ENCODE measurements at regions not wholly inside any gene's neighbourhood (a gene's known extent, or its start where the extent isn't known, plus 50 kb on each side); places are given as distances from the start of the nearest gene placed in this dataset.
"Not testable (repeated sequence)": the region's sequence is repeated elsewhere in the genome, so short reads cannot be mapped to it uniquely, and the experiment has no call there.

DNA sequence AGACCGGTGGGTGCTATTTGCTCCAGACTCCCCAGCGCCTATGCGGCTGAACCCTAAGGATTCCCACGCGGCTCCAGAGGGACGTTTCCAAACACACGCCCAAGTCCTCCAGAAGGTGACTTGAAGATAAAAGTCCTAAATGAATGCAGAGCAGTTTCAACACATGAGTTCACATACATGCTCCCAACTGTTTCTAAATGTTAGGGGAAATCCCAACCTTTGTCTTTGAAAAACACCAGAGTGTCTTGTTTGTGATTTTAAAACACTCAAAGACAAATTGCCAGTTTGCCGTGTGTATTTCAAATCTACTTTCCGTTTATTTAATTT, 252.9 kb upstream of the SFSWAP start:
- Histone ChIP-seq H3K27me3 (ENCODE audit: control insufficient read depth, insufficient read depth, low read length) (no peaks in the 10 kb centered on the region), H3K4me3 (ENCODE audit: low read length) (no peak overlapping the region), H3K9ac (ENCODE audit: low read length) (no peak overlapping the region), H3K9me3 (ENCODE audit: control insufficient read depth, low read depth, low read length) (no peaks in the 10 kb centered on the region), H3K27ac (ENCODE audit: low read length) (no peak overlapping the region), H3K36me3 (ENCODE audit: control insufficient read depth, low read depth, low read length) (no peaks in the 10 kb centered on the region), H3K4me1 (ENCODE audit: control insufficient read depth, low read depth, low read length) (no peaks in the 10 kb centered on the region)

DNA sequence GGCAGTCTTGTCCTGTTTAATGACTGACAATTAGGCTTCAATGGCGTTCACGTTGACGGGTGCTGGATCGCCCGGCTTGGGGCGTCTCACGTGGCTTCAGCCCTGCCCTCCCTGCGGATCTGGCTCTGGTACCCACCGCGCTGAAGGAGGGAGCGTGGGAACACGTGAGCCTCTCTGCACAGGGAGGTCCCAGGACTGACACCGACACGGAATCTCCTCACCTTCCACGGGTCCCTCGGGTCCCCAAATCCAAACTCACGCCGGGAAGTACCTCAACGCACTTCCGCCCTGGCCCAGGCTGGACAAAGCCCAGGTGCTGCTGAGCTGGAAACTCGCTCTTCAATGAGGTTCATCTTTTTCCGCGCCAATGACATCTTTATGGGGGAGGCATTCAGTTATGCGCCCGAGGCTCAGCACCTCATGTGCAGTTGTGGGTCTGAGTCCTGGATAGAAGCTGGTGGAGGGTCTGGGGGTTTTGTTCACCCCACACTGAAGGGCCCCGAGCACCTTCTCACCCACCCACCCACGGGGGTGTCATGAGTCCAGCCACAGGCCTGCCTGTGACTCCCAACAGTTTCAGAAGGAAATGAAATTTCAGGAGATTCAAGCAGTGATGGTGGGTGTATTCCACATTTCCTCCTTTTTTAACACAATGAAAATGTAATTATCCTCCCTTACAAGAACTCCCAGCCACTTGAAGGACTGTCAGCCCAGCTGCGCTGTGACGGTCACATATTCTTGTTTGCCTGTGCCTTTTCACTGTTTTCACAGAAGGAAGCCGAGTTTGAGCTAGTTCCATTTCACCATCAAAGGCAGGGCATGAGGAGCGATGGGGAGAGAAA, 251.7 kb upstream of the SFSWAP start:
- Histone ChIP-seq H3K27ac (ENCODE audit: low read length) (no peak overlapping the region), H3K9me3 (ENCODE audit: control insufficient read depth, low read depth, low read length) (no peaks in the 10 kb centered on the region), H3K4me1 (ENCODE audit: control insufficient read depth, low read depth, low read length) (no peaks in the 10 kb centered on the region), H3K36me3 (ENCODE audit: control insufficient read depth, low read depth, low read length) (no peaks in the 10 kb centered on the region), H3K4me3 (ENCODE audit: low read length) (no peak overlapping the region), H3K9ac (ENCODE audit: low read length) (no peak overlapping the region), H3K27me3 (ENCODE audit: control insufficient read depth, insufficient read depth, low read length) (no peaks in the 10 kb centered on the region)

DNA sequence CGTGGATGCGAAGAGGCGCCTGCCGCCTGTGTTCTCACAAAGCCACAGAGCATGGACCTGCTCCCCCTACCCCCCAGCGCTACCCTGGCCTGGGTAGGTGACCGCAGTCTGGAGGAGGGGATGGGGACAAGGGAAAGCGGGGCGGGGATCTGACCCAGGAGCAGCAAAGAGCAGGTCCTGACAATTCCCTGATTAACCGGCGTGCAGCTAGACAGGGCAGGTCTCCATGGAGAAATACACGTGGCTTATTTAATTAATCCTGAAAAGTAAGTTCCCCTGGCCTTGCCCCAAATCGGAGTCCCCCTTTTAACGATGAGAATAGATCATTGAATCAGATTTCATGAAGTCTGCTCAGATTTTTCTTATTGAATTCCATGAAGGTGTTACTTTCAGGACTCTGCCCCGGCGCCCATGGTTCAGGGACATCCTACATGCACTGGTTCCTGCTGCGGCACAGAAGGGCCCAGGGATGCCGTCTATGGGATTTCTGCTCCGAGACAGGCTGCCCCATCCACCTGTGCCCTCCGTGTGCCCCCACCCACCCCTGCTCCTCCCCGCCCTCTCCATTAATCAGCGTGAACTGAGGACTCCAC, 251.0 kb upstream of the SFSWAP start:
- Histone ChIP-seq H3K4me3 (ENCODE audit: low read length) (no peak overlapping the region), H3K9me3 (ENCODE audit: control insufficient read depth, low read depth, low read length) (no peaks in the 10 kb centered on the region), H3K9ac (ENCODE audit: low read length) (no peak overlapping the region), H3K4me1 (ENCODE audit: control insufficient read depth, low read depth, low read length) (no peaks in the 10 kb centered on the region), H3K27ac (ENCODE audit: low read length) (no peak overlapping the region), H3K27me3 (ENCODE audit: control insufficient read depth, insufficient read depth, low read length) (no peaks in the 10 kb centered on the region), H3K36me3 (ENCODE audit: control insufficient read depth, low read depth, low read length) (no peaks in the 10 kb centered on the region)

DNA sequence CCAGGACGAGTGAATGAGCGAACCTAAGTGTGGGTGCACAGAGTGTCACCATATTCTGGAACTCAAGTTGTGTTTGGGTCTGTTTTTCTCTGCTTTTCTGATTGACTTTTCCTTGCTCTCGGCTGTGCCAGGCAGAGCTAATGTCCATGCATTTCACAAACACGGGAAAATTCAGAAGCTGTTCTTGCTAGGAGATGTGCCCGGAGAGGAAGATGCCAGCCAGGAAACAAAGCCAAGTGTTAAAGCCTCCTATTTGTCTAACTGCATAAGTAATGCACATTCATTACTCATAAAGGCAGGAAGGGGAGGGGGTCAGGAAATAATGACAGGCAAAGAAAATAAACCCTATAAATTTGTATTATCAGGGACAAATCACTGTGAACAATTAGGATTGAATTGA, 250.4 kb upstream of the SFSWAP start:
- Histone ChIP-seq H3K9me3 (ENCODE audit: control insufficient read depth, low read depth, low read length) (no peaks in the 10 kb centered on the region), H3K4me3 (ENCODE audit: low read length) (no peak overlapping the region), H3K4me1 (ENCODE audit: control insufficient read depth, low read depth, low read length) (no peaks in the 10 kb centered on the region), H3K27ac (ENCODE audit: low read length) (no peak overlapping the region), H3K9ac (ENCODE audit: low read length) (no peak overlapping the region), H3K27me3 (ENCODE audit: control insufficient read depth, insufficient read depth, low read length) (no peaks in the 10 kb centered on the region), H3K36me3 (ENCODE audit: control insufficient read depth, low read depth, low read length) (no peaks in the 10 kb centered on the region)

DNA sequence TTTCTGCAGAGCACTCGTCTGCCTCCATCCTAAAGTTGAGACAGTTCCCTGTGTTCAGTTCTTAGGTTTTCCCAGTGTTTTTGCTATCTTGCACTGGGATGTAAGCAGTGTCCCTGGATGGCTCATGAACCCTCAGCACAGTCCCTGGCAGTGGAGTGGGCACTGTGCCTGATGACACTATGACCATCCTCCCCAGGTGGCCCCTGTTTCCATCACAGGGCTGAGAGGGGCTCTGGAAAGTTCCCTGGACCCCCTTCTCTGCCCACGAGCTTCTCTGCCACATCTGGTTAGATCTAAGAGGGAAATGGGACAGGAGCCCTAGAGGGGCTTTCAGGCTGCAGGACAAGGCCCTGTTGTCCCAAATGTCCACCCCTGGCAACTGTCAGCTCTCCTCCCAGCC, 249.8 kb upstream of the SFSWAP start:
- H3K27me3 ChIP-seq (ENCODE audit: control insufficient read depth, insufficient read depth, low read length), result no peaks in the 10 kb centered on the region
- no peak overlapping the region for H3K27ac ChIP-seq (ENCODE audit: low read length)
- no peak overlapping the region for H3K4me3 ChIP-seq (ENCODE audit: low read length)
- H3K9me3 ChIP-seq (ENCODE audit: control insufficient read depth, low read depth, low read length), result no peaks in the 10 kb centered on the region
- no peaks in the 10 kb centered on the region for H3K36me3 ChIP-seq (ENCODE audit: control insufficient read depth, low read depth, low read length)
- H3K4me1 ChIP-seq (ENCODE audit: control insufficient read depth, low read depth, low read length), result no peaks in the 10 kb centered on the region
- no peak overlapping the region for H3K9ac ChIP-seq (ENCODE audit: low read length)

DNA sequence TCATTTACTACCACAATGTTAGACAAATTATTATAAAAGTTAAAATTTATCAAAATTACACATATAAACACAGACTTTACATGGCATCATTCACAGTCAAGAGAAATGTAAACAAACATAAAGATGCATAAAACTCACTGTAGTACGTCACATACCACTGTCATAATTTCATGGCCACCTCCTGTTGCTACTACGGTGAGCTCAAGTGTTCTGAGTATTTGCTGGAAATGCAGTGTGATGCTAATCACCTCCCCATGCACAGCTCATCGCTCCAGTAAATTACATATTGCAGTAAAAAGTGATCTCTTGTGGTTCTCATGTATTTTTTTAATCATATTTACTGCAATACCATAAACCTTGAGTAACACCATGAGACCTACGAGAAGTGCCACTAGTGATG, 247.7 kb upstream of the SFSWAP start:
- Histone ChIP-seq H3K36me3 (ENCODE audit: control insufficient read depth, low read depth, low read length) (no peaks in the 10 kb centered on the region), H3K9me3 (ENCODE audit: control insufficient read depth, low read depth, low read length) (no peaks in the 10 kb centered on the region), H3K27me3 (ENCODE audit: control insufficient read depth, insufficient read depth, low read length) (no peaks in the 10 kb centered on the region), H3K9ac (ENCODE audit: low read length) (no peak overlapping the region), H3K4me1 (ENCODE audit: control insufficient read depth, low read depth, low read length) (no peaks in the 10 kb centered on the region), H3K27ac (ENCODE audit: low read length) (no peak overlapping the region), H3K4me3 (ENCODE audit: low read length) (no peak overlapping the region)

DNA sequence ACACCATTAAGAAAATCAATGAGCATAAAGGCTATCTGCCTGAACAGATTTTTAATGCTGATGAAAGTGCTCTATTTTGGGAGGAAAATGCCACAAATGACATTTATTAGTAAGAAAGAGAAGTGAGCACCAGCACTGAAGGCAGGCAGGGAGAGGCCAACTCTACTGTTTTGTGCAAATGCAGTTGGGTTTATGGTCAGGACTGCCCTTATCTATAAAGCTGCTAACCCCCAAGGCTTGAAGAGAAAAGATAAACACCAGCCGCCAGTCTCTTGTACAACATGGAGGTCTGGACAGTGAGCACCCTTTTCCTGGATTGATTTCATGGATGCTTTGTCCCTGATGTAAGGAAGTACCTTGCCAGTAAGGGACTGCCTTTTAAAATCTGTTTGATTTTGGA, 246.8 kb upstream of the SFSWAP start:
- H3K9me3 ChIP-seq (ENCODE audit: control insufficient read depth, low read depth, low read length), result no peaks in the 10 kb centered on the region
- no peak overlapping the region for H3K27ac ChIP-seq (ENCODE audit: low read length)
- H3K36me3 ChIP-seq (ENCODE audit: control insufficient read depth, low read depth, low read length), result no peaks in the 10 kb centered on the region
- no peaks in the 10 kb centered on the region for H3K27me3 ChIP-seq (ENCODE audit: control insufficient read depth, insufficient read depth, low read length)
- no peak overlapping the region for H3K4me3 ChIP-seq (ENCODE audit: low read length)
- no peak overlapping the region for H3K9ac ChIP-seq (ENCODE audit: low read length)
- no peaks in the 10 kb centered on the region for H3K4me1 ChIP-seq (ENCODE audit: control insufficient read depth, low read depth, low read length)

DNA sequence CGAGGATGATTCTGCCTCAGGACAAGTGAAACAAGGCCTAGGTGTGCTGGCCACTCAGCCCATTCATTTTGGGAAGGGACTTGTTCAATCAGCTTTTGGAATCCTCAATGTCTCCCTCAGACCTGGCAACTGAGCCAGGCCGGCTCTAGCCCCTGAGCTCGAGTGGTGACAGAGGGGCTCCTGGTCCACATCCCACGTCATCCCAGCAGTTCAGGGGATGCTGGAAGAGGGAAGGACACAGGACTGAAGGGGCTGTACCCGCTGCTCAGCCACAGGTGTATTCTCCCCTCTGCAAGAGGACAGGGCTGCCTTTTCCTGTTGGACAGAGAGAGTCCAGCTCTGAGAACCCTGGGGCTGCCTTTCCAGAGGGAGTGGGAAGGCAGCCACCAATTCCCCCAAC, 244.6 kb upstream of the SFSWAP start:
- Histone ChIP-seq H3K27me3 (ENCODE audit: control insufficient read depth, insufficient read depth, low read length) (no peaks in the 10 kb centered on the region), H3K4me1 (ENCODE audit: control insufficient read depth, low read depth, low read length) (no peaks in the 10 kb centered on the region), H3K9ac (ENCODE audit: low read length) (no peak overlapping the region), H3K9me3 (ENCODE audit: control insufficient read depth, low read depth, low read length) (no peaks in the 10 kb centered on the region), H3K4me3 (ENCODE audit: low read length) (no peak overlapping the region), H3K36me3 (ENCODE audit: control insufficient read depth, low read depth, low read length) (no peaks in the 10 kb centered on the region), H3K27ac (ENCODE audit: low read length) (no peak overlapping the region)

DNA sequence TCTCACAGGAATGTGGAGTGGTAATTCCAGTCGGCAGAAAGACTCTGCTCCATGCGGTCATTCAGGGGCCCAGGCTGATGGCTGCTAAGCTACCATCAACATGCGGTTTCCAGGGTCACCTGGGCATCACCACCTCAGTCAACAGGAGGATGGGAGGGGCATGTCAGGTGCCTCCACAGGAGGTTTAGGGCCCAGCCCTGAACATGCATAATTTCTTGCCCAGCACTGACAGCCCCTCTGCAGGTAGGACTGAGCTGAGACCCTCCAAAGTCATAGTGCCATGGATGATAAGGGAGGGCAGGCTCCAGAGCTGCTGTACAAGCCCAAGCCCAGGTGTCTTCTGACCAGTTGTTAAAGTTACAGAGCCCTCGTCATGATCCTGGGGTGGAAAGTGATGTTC, 244.0 kb upstream of the SFSWAP start:
- no peak overlapping the region for H3K4me3 ChIP-seq (ENCODE audit: low read length)
- no peaks in the 10 kb centered on the region for H3K9me3 ChIP-seq (ENCODE audit: control insufficient read depth, low read depth, low read length)
- no peak overlapping the region for H3K27ac ChIP-seq (ENCODE audit: low read length)
- no peaks in the 10 kb centered on the region for H3K27me3 ChIP-seq (ENCODE audit: control insufficient read depth, insufficient read depth, low read length)
- no peaks in the 10 kb centered on the region for H3K4me1 ChIP-seq (ENCODE audit: control insufficient read depth, low read depth, low read length)
- no peak overlapping the region for H3K9ac ChIP-seq (ENCODE audit: low read length)
- H3K36me3 ChIP-seq (ENCODE audit: control insufficient read depth, low read depth, low read length), result no peaks in the 10 kb centered on the region

DNA sequence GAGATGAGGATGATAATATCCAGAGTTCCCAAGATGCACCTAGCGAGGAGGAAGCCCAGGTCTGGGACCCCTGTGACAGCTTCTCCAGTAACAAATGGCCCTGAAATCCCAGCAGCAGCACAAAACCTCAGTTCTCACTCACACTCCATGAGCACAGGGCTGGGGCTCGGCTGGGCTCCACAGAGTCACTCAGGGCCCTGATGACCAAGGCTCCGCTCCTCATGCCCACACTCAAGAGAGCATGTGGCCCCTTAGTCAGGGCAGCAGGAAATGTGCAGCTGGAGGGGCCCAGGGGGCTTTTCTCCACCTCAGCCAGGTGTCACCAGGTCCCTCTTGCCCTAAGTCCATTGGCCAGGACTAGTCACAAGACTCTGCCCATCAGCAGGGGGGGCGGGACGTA, 242.7 kb upstream of the SFSWAP start:
- Histone ChIP-seq H3K4me3 (ENCODE audit: low read length) (no peak overlapping the region), H3K9ac (ENCODE audit: low read length) (no peak overlapping the region), H3K36me3 (ENCODE audit: control insufficient read depth, low read depth, low read length) (no peaks in the 10 kb centered on the region)

DNA sequence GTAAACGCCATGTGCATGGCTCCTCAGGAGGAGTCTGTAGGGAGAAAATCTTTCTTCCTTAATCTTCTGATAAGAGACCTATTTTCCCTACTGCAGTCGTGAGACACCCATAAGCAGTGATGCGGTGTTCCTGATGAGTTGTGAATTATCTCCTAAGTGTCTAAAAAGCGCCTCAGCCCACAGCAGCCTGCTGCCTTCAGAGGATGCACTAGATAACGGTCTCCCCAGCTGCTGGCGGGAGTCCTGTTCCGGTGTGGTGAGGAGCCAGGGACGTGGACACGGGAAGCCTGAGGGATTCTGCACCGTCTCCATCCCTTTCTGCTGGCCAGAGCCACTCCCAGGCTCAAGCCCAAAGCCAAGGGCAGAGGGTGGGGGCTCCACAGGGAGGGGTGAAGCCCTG, 240.9 kb upstream of the SFSWAP start:
- not testable (repeated sequence) for H3K9ac ChIP-seq (ENCODE audit: low read length); H3K36me3 ChIP-seq (ENCODE audit: control insufficient read depth, low read depth, low read length); H3K27ac ChIP-seq (ENCODE audit: low read length); H3K4me3 ChIP-seq (ENCODE audit: low read length); H3K27me3 ChIP-seq (ENCODE audit: control insufficient read depth, insufficient read depth, low read length); H3K9me3 ChIP-seq (ENCODE audit: control insufficient read depth, low read depth, low read length); H3K4me1 ChIP-seq (ENCODE audit: control insufficient read depth, low read depth, low read length)

More for the DNA sequence above, 242.7 kb upstream of the SFSWAP start:
- no peaks in the 10 kb centered on the region for H3K4me1 ChIP-seq (ENCODE audit: control insufficient read depth, low read depth, low read length)
- H3K9me3 ChIP-seq (ENCODE audit: control insufficient read depth, low read depth, low read length), result no peaks in the 10 kb centered on the region
- H3K27ac ChIP-seq (ENCODE audit: low read length), result no peak overlapping the region
- H3K27me3 ChIP-seq (ENCODE audit: control insufficient read depth, insufficient read depth, low read length), result no peaks in the 10 kb centered on the region

DNA sequence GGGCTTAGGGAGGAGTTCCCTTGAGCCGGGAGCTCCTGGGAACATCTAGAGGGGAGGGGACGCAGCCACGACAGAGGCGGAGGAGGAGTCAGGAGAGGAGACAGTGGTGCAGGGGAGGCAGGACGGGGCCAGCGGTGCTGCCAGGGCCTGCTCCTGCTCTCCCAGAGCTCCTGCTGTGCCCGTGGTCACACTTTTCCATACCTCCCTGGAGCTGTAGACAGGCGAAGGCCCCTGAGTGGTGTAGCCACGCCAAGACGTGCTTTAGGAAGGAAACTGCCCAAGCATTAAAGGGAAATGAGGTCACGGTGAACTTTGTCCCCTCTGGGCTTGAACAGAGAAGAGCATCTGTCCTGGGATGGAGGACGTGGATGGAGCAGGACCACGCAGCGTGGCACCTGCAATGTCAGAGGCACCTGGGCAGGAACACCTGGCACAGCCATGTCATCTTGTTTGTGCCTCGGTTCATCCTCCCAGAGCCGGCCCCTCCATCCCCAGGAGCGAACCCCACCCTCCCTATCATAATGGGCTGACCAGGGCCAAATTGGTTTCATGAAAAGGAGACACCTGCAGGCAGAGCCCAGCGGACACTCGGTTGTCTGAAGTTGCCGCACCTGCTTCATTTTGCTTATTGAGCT, 239.5 kb upstream of the SFSWAP start:
- Histone ChIP-seq H3K4me3 (ENCODE audit: low read length) (no peak overlapping the region), H3K36me3 (ENCODE audit: control insufficient read depth, low read depth, low read length) (no peaks in the 10 kb centered on the region), H3K27me3 (ENCODE audit: control insufficient read depth, insufficient read depth, low read length) (no peaks in the 10 kb centered on the region), H3K9me3 (ENCODE audit: control insufficient read depth, low read depth, low read length) (no peaks in the 10 kb centered on the region), H3K27ac (ENCODE audit: low read length) (no peak overlapping the region), H3K4me1 (ENCODE audit: control insufficient read depth, low read depth, low read length) (no peaks in the 10 kb centered on the region), H3K9ac (ENCODE audit: low read length) (no peak overlapping the region)
